ENCODE measurements at regions not wholly inside any gene's neighbourhood (a gene's known extent, or its start where the extent isn't known, plus 50 kb on each side); places are given as distances from the start of the nearest gene placed in this dataset.

- TF ChIP-seq, protein P1, sequence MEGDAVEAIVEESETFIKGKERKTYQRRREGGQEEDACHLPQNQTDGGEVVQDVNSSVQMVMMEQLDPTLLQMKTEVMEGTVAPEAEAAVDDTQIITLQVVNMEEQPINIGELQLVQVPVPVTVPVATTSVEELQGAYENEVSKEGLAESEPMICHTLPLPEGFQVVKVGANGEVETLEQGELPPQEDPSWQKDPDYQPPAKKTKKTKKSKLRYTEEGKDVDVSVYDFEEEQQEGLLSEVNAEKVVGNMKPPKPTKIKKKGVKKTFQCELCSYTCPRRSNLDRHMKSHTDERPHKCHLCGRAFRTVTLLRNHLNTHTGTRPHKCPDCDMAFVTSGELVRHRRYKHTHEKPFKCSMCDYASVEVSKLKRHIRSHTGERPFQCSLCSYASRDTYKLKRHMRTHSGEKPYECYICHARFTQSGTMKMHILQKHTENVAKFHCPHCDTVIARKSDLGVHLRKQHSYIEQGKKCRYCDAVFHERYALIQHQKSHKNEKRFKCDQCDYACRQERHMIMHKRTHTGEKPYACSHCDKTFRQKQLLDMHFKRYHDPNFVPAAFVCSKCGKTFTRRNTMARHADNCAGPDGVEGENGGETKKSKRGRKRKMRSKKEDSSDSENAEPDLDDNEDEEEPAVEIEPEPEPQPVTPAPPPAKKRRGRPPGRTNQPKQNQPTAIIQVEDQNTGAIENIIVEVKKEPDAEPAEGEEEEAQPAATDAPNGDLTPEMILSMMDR (IDR thresholded peaks at IDR 0.05), result no peak
- no peak for TF ChIP-seq ZFX (IDR thresholded peaks at IDR 0.05; ENCODE audit: borderline replicate concordance)
These were observed 737.4 kb upstream of the LUZP2 start for GRCh38 chr11:23759489-23759888.
